Hepatocyte (in vitro differentiated cells): ENCODE measurements at regions not wholly inside any gene's neighbourhood (a gene's known extent, or its start where the extent isn't known, plus 50 kb on each side); places are given as distances from the start of the nearest gene placed in this dataset.

Experiments
- DNase-seq: peaks from one replicate; pipeline ENCODE4 v3.0.0-alpha.2; 2016; ENCODE audit warnings: low spot score
- H2AFZ ChIP-seq: fragments of 200-600 bp; sonication (generic); 2 replicates; pipeline ENCODE4 v1.6.0; 2016; ENCODE audit warnings: antibody characterized with exemption, mild to moderate bottlenecking
- H3K27ac ChIP-seq: fragments of 200-600 bp; sonication (generic); 2 replicates; pipeline ENCODE4 v1.5.1; 2016; ENCODE audit warnings: mild to moderate bottlenecking
- H3K27me3 ChIP-seq: fragments of 200-600 bp; sonication (generic); 2 replicates; pipeline ENCODE4 v1.6.1; 2016
- H3K36me3 ChIP-seq: fragments of 200-600 bp; sonication (generic); replicated peaks from 2 replicates; pipeline ENCODE4 v1.5.1; 2016; ENCODE audit warnings: low read depth; ENCODE audit not compliant: insufficient read depth
- H3K4me1 ChIP-seq: fragments of 200-600 bp; sonication (generic); 2 replicates; pipeline ENCODE4 v1.5.1; 2016; ENCODE audit warnings: mild to moderate bottlenecking, moderate library complexity; ENCODE audit not compliant: insufficient read depth
- H3K4me2 ChIP-seq: fragments of 200-600 bp; sonication (generic); 2 replicates; pipeline ENCODE4 v1.6.0; 2016
- H3K4me3 ChIP-seq: fragments of 200-600 bp; sonication (generic); 2 replicates; pipeline ENCODE4 v1.5.1; 2016; ENCODE audit warnings: mild to moderate bottlenecking
- H3K79me2 ChIP-seq: fragments of 200-600 bp; sonication (generic); 2 replicates; pipeline ENCODE4 v1.6.0; 2017; ENCODE audit warnings: mild to moderate bottlenecking
- H3K9me2 ChIP-seq: fragments of 200-600 bp; sonication (generic); replicated peaks from 2 replicates; pipeline ENCODE4 v1.6.0; 2017; ENCODE audit warnings: mild to moderate bottlenecking; ENCODE audit not compliant: insufficient read depth
- H3K9me3 ChIP-seq: fragments of 200-600 bp; sonication (generic); 2 replicates; pipeline ENCODE4 v1.5.1; 2016; ENCODE audit warnings: low read depth, mild to moderate bottlenecking
- H4K20me1 ChIP-seq: fragments of 200-600 bp; sonication (generic); 2 replicates; pipeline ENCODE4 v1.6.0; 2016; ENCODE audit warnings: mild to moderate bottlenecking; ENCODE audit not compliant: insufficient read depth, poor library complexity, severe bottlenecking
- EZH2 ChIP-seq: fragments of 200-600 bp; sonication (generic); IDR thresholded peaks from 2 replicates; pipeline ENCODE4 v1.6.1; 2016; ENCODE audit warnings: antibody characterized with exemption, mild to moderate bottlenecking, borderline replicate concordance
- EZH2phosphoT487 ChIP-seq: fragments of 200-600 bp; sonication (generic); IDR thresholded peaks from one replicate; pipeline ENCODE4 v1.6.1; 2018; ENCODE audit warnings: antibody characterized with exemption, mild to moderate bottlenecking, low read depth, moderate library complexity; ENCODE audit not compliant: unreplicated experiment, severe bottlenecking
- WGBS: methylation state at CpG from one replicate; pipeline ENCODE4 v1.1.6; 2016; ENCODE audit warnings: low lambda C conversion rate; ENCODE audit errors: missing lambda C conversion rate; 5-methylcytosine and 5-hydroxymethylcytosine counted together
- TF ChIP-seq, protein P1 (sequence below): fragments of 200-600 bp; sonication (generic); IDR thresholded peaks from 2 replicates; pipeline ENCODE4 v1.5.1; 2016; ENCODE audit warnings: antibody characterized with exemption, mild to moderate bottlenecking; ENCODE audit not compliant: poor library complexity

DNA sequence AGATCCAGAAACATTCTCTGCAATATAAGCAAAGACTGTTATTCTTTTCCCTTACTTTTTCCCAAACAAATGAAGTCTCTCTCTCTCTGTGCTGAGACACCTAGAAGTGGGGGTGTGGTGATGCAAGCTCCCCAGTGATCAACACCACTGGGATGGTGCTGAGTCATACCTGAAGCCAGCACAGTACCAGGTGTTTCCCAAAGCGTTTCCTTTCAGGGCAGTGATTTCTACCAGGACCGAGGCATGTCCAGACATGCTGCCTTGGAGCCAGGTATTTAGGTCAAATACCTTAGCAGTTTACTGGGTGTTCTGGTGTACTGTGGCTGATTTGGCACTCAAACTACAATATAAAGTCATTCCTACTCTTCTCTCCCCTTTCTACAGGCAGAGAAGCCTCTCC is 726.5 kb downstream of the FAM133A start:
- Histone ChIP-seq H3K27ac (peak overlapping the region; percentile 37), H3K27me3 (no peaks in the 10 kb centered on the region), H4K20me1 (no peaks in the 10 kb centered on the region), H3K9me2 (no peaks in the 10 kb centered on the region), H3K36me3 (no peaks in the 10 kb centered on the region), H3K4me1 (no peaks in the 10 kb centered on the region), H3K79me2 (no peaks in the 10 kb centered on the region), H3K4me3 (no peak overlapping the region), H3K4me2 (no peak overlapping the region), H2AFZ (no peak overlapping the region), H3K9me3 (no peaks in the 10 kb centered on the region)
- DNase-seq, result peak; percentile 18
- TF ChIP-seq, protein P1, sequence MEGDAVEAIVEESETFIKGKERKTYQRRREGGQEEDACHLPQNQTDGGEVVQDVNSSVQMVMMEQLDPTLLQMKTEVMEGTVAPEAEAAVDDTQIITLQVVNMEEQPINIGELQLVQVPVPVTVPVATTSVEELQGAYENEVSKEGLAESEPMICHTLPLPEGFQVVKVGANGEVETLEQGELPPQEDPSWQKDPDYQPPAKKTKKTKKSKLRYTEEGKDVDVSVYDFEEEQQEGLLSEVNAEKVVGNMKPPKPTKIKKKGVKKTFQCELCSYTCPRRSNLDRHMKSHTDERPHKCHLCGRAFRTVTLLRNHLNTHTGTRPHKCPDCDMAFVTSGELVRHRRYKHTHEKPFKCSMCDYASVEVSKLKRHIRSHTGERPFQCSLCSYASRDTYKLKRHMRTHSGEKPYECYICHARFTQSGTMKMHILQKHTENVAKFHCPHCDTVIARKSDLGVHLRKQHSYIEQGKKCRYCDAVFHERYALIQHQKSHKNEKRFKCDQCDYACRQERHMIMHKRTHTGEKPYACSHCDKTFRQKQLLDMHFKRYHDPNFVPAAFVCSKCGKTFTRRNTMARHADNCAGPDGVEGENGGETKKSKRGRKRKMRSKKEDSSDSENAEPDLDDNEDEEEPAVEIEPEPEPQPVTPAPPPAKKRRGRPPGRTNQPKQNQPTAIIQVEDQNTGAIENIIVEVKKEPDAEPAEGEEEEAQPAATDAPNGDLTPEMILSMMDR, result no peak
- TF ChIP-seq EZH2phosphoT487 (no peak), EZH2 (no peak)
- WGBS, result 51% methylated on average over 2 of the region's 2 CpGs

DNA sequence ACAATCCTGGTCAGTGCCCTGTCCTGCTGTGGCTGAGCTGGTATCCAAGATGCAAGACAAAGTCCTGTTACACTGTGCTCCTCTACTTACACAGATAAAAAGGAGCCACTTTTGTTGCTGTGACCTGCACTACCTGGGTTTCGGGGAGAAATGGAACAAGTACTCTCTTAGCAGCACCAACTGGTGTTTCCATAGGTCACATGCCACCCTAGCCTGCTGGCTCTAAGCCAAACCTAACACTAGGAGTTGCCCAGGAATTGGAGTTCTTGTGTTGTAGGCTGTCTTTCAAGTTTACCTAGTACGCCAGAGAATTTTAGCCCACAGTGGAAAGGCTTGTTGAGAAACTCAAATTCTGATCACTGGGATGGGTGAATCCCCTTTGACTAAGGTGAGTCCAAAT is 727.4 kb downstream of the FAM133A start:
- Histone ChIP-seq H4K20me1 (no peaks in the 10 kb centered on the region), H3K79me2 (no peaks in the 10 kb centered on the region), H3K9me2 (no peaks in the 10 kb centered on the region), H3K4me3 (no peak overlapping the region), H3K36me3 (no peaks in the 10 kb centered on the region), H3K4me2 (no peak overlapping the region), H3K4me1 (no peaks in the 10 kb centered on the region), H3K27me3 (no peaks in the 10 kb centered on the region), H3K27ac (no peak overlapping the region), H2AFZ (no peak overlapping the region), H3K9me3 (no peaks in the 10 kb centered on the region)
- TF ChIP-seq, protein P1, result no peak
- no peak for TF ChIP-seq EZH2
- TF ChIP-seq EZH2phosphoT487, result no peak
- peak; percentile 9 for DNase-seq
- 87% methylated on average over 2 of the region's 2 CpGs for WGBS

DNA sequence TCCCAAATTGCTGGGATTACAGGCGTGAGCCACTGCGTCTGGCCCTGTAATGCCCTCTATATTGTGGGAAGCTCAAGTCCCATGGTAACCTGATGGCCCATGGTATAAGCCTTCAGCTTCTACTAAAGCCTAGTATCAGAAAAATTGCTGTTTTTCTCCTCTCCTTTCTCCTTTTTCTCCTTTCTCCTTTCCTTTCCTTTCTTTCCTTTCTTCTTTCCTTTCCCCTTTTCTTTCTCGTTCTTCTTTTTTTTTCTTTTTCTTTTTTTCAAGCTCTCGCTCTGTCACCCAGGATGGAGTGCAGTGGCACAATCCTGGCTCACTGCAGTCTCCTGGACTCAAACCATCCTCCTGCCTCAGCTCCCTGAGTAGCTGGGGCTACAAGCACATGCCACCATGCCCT is 740.7 kb downstream of the FAM133A start:
- Histone ChIP-seq H3K4me3 (no peak overlapping the region), H3K27me3 (no peaks in the 10 kb centered on the region), H3K79me2 (no peaks in the 10 kb centered on the region), H3K9me3 (no peaks in the 10 kb centered on the region), H4K20me1 (no peaks in the 10 kb centered on the region), H2AFZ (no peak overlapping the region), H3K9me2 (no peaks in the 10 kb centered on the region), H3K36me3 (no peaks in the 10 kb centered on the region), H3K4me2 (no peak overlapping the region), H3K4me1 (no peaks in the 10 kb centered on the region), H3K27ac (no peak overlapping the region)
- WGBS, result 86% methylated on average over 4 of the region's 4 CpGs
- no peak for DNase-seq
- TF ChIP-seq EZH2phosphoT487 (no peak), EZH2 (no peak)
- TF ChIP-seq, protein P1, result no peak

DNA sequence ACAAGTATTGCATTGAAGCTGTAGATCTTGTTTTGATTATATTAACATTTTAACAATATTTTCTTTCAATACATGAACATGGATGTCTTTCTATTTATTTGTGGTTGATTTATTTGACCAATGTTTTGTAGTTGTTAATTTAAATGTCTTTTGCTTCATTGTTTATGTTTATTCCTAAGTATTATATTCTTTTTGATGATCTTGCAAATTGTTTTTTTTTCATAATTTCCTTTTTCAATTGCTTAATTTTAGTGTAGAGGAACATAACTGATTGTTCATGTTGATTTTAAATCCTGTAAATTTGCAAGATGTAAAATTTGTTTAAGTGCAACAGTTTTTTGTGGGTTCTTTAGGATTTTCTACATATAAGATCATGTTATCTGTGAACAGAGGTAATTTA is 744.1 kb downstream of the FAM133A start:
- no peak overlapping the region for H3K4me2 ChIP-seq
- no peak overlapping the region for H3K4me3 ChIP-seq
- no peaks in the 10 kb centered on the region for H3K9me3 ChIP-seq
- no peaks in the 10 kb centered on the region for H4K20me1 ChIP-seq
- H3K79me2 ChIP-seq, result no peaks in the 10 kb centered on the region
- H3K9me2 ChIP-seq, result no peaks in the 10 kb centered on the region
- no peaks in the 10 kb centered on the region for H3K27me3 ChIP-seq
- TF ChIP-seq, protein P1, result no peak
- H3K4me1 ChIP-seq, result no peaks in the 10 kb centered on the region
- DNase-seq, result no peak
- H3K27ac ChIP-seq, result no peak overlapping the region
- no peak overlapping the region for H2AFZ ChIP-seq
- H3K36me3 ChIP-seq, result no peaks in the 10 kb centered on the region
